Panc1 (cell line): ENCODE measurements at regions not wholly inside any gene's neighbourhood (a gene's known extent, or its start where the extent isn't known, plus 50 kb on each side); places are given as distances from the start of the nearest gene placed in this dataset.

Experiments
- ATAC-seq: fragments of 200-7000 bp; cut with Tn5 transposase; 2 replicates; pipeline ENCODE4 v1.9.1; 2020; ENCODE audit warnings: mild to moderate bottlenecking, moderate library complexity
- BruUV-seq: library from RNA; stranded (reverse); fragments of 400-500 nt; replicated peaks from 2 replicates; lab custom pipeline; 2021; lab: Mats Ljungman, UMichigan
- CTCF ChIA-PET: fragments of 300-600 bp; sonication (Branson Sonifier 250); formaldehyde crosslinking; loops from one replicate; lab custom pipeline; 2022; ENCODE audit warnings: antibody characterized with exemption; lab: Charles Lee
- POLR2A ChIA-PET: fragments of 300-600 bp; sonication (Branson Sonifier 250); formaldehyde crosslinking; loops from one replicate; lab custom pipeline; 2022; ENCODE audit warnings: antibody characterized with exemption; lab: Charles Lee
- DNase-seq: peaks from one replicate; pipeline ENCODE4 v3.0.0-alpha.2; 2010; ENCODE audit warnings: low read depth, low spot score
- H3K27ac ChIP-seq: 2 replicates; pipeline ENCODE4 v1.5.1; 2011; ENCODE audit warnings: mild to moderate bottlenecking, low read length, inconsistent platforms
- H3K27me3 ChIP-seq: fragments of 200-500 bp; sonication (Bioruptor generic); 2 replicates; pipeline ENCODE4 v1.6.0; 2014; ENCODE audit warnings: low read length, inconsistent platforms; ENCODE audit not compliant: control insufficient read depth, insufficient read depth
- H3K36me3 ChIP-seq: fragments of 200-500 bp; sonication (Bioruptor generic); 2 replicates; pipeline ENCODE4 v1.5.1; 2014; ENCODE audit warnings: inconsistent platforms, mild to moderate bottlenecking, low read length, moderate library complexity; ENCODE audit not compliant: control insufficient read depth, insufficient read depth
- H3K4me1 ChIP-seq: 2 replicates; pipeline ENCODE4 v1.5.1; 2011; ENCODE audit warnings: inconsistent platforms, mild to moderate bottlenecking, low read length, moderate library complexity; ENCODE audit not compliant: control insufficient read depth, insufficient read depth
- H3K4me3 ChIP-seq, 2 experiments: 2 replicates each; pipeline ENCODE4 v1.5.1; 2011 to 2012; ENCODE audit warnings: low read depth in 2 of 2, low read length in 2 of 2, mild to moderate bottlenecking in 2 of 2, inconsistent platforms in 1 of 2, moderate library complexity in 1 of 2
- H3K9me3 ChIP-seq: fragments of 200-500 bp; sonication (Bioruptor generic); 2 replicates; pipeline ENCODE4 v1.5.1; 2014; ENCODE audit warnings: low read depth, mild to moderate bottlenecking, inconsistent platforms, low read length, moderate library complexity; ENCODE audit not compliant: control insufficient read depth, insufficient read depth
- POLR2AphosphoS5 ChIP-seq: IDR thresholded peaks from 2 replicates; pipeline ENCODE4 v1.6.1; 2012; ENCODE audit warnings: mild to moderate bottlenecking, low read depth, low read length, moderate library complexity
- SIN3A ChIP-seq: IDR thresholded peaks from 2 replicates; pipeline ENCODE4 v1.6.1; 2012; ENCODE audit warnings: low read depth, mild to moderate bottlenecking, low read length, moderate library complexity, borderline replicate concordance; ENCODE audit not compliant: insufficient read depth
- TCF7L2 ChIP-seq: IDR thresholded peaks from 2 replicates; pipeline ENCODE4 v1.6.1; 2011; ENCODE audit warnings: mild to moderate bottlenecking, low read depth, low read length, inconsistent platforms
- in situ Hi-C: cut with HindIII; loops from 2 replicates; pipeline ENCODE4 v1.10.0; 2016; ENCODE audit warnings: low sequenced_read_pairs, low pct_unique_long_range_greater_than_20kb
- intact Hi-C: fragments of 100-400 bp; cut with micrococcal nuclease; formaldehyde crosslinking; loops from one replicate; pipeline ENCODE4 v1.10.0; 2022; ENCODE audit not compliant: unreplicated experiment
- TF ChIP-seq, protein P1 (sequence below), 2 experiments: IDR thresholded peaks; 2 replicates each; pipeline ENCODE4 v1.6.1; 2011 to 2012; ENCODE audit warnings: low read depth in 2 of 2, control low read depth in 1 of 2, low read length in 1 of 2, mild to moderate bottlenecking in 1 of 2, moderate library complexity in 1 of 2; ENCODE audit not compliant: insufficient read depth in 1 of 2
- TF ChIP-seq, protein P2 (sequence below): fragments of 450-650 bp; IDR thresholded peaks from 2 replicates; pipeline ENCODE4 v1.5.1; 2017; ENCODE audit warnings: mild to moderate bottlenecking

DNA sequence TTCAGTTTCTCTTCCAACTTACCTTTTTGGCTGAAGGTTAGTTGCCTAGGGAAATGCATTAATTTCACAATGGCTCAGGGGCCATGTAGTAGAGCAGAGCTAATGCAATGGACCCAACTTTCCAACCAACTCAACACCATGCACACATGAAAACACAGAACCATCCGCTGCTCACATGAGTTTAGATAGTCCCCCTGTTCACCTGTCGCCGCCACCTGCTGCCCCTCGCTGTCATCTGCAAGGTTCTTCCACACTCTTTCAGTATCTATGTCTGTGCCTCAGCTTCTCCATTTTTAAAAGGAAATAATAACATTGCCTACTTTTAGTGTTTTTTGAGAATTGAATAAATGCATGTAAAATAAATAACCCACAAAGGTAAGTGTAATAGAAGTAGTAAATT, 585.6 kb downstream of the ETNK1 start:
- intact Hi-C loops: no loop called here
- H3K4me1 ChIP-seq: no peaks in the 10 kb centered on the region
- H3K27ac ChIP-seq: no peak overlapping the region
- DNase-seq (no peak), ATAC-seq (no peak)
- H3K27me3 ChIP-seq: no peaks in the 10 kb centered on the region
- ChIA-PET POLR2A (no interaction called here), CTCF (no interaction called here)
- TF ChIP-seq TCF7L2: no peak
- TF ChIP-seq, protein P1, sequence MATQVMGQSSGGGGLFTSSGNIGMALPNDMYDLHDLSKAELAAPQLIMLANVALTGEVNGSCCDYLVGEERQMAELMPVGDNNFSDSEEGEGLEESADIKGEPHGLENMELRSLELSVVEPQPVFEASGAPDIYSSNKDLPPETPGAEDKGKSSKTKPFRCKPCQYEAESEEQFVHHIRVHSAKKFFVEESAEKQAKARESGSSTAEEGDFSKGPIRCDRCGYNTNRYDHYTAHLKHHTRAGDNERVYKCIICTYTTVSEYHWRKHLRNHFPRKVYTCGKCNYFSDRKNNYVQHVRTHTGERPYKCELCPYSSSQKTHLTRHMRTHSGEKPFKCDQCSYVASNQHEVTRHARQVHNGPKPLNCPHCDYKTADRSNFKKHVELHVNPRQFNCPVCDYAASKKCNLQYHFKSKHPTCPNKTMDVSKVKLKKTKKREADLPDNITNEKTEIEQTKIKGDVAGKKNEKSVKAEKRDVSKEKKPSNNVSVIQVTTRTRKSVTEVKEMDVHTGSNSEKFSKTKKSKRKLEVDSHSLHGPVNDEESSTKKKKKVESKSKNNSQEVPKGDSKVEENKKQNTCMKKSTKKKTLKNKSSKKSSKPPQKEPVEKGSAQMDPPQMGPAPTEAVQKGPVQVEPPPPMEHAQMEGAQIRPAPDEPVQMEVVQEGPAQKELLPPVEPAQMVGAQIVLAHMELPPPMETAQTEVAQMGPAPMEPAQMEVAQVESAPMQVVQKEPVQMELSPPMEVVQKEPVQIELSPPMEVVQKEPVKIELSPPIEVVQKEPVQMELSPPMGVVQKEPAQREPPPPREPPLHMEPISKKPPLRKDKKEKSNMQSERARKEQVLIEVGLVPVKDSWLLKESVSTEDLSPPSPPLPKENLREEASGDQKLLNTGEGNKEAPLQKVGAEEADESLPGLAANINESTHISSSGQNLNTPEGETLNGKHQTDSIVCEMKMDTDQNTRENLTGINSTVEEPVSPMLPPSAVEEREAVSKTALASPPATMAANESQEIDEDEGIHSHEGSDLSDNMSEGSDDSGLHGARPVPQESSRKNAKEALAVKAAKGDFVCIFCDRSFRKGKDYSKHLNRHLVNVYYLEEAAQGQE (IDR thresholded peaks at IDR 0.05; ENCODE audit: insufficient read depth in 1 of 2, low read depth in 2 of 2, low read length in 1 of 2): no peak
- TF ChIP-seq SIN3A: no peak
- TF ChIP-seq, protein P2, sequence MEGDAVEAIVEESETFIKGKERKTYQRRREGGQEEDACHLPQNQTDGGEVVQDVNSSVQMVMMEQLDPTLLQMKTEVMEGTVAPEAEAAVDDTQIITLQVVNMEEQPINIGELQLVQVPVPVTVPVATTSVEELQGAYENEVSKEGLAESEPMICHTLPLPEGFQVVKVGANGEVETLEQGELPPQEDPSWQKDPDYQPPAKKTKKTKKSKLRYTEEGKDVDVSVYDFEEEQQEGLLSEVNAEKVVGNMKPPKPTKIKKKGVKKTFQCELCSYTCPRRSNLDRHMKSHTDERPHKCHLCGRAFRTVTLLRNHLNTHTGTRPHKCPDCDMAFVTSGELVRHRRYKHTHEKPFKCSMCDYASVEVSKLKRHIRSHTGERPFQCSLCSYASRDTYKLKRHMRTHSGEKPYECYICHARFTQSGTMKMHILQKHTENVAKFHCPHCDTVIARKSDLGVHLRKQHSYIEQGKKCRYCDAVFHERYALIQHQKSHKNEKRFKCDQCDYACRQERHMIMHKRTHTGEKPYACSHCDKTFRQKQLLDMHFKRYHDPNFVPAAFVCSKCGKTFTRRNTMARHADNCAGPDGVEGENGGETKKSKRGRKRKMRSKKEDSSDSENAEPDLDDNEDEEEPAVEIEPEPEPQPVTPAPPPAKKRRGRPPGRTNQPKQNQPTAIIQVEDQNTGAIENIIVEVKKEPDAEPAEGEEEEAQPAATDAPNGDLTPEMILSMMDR: no peak
- TF ChIP-seq POLR2AphosphoS5: no peak
- in situ Hi-C loops: no loop called here
- no peaks in the 10 kb centered on the region for H3K9me3 ChIP-seq
- no peaks in the 10 kb centered on the region for H3K36me3 ChIP-seq
- BruUV-seq: no TSS peak
- no peak overlapping the region for H3K4me3 ChIP-seq

DNA sequence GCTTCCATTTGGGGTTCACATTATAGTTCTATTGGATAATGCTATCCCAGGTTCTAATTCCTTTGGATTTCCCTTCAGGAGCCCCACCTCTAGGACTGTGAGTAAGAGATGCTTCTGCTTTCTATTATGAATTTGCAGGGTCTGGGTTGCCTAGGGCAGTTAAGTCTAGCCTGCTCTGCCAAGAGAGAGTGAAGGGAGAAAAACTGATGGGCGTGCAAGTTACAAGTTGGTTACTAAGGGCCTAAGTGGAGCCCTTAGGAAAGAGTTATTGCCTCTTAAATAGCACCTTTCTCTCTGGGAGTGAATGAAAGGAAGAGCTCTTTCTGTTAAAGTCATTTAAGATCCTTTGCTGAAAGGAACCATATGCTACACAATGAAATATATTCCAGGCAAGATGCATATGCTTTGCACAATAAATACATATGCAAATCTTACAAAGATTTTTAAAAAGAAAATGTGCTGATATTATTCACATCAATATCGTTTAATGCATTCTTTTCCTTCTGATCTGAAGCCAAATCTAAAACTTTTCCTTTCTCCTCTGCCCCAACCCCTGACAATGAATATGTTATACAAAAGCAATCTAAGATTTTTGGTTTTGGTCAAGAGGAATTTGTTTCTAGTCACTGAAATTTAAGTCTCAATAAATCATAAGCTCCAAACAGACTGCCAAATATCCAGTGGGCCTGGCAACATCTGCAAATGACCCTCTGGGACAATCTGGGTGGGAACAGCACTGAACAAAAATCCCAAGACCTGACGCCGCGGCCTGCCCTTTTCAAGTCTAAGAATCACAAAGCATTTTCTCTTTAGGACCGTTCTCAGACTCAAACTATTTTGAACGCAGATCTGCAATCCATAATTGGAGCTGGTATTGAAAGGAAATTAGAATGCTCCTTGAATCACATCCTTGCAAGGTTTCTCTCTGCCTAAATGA, 586.7 kb downstream of the ETNK1 start:
- Histone ChIP-seq H3K4me3 (no peak overlapping the region), H3K27ac (no peak overlapping the region), H3K27me3 (no peaks in the 10 kb centered on the region), H3K36me3 (no peaks in the 10 kb centered on the region), H3K9me3 (no peaks in the 10 kb centered on the region), H3K4me1 (no peaks in the 10 kb centered on the region)
- in situ Hi-C loops: no loop called here
- ATAC-seq: no peak
- CTCF ChIA-PET: no interaction called here
- no TSS peak for BruUV-seq
- TF ChIP-seq, protein P1 (IDR thresholded peaks at IDR 0.05; ENCODE audit: insufficient read depth in 1 of 2, low read depth in 2 of 2, low read length in 1 of 2): no peak
- TF ChIP-seq POLR2AphosphoS5 (no peak), SIN3A (no peak), TCF7L2 (no peak)
- TF ChIP-seq, protein P2: no peak
- intact Hi-C loops: no loop called here
- POLR2A ChIA-PET: no interaction called here
- no peak for DNase-seq
